T-cell (primary cell): ENCODE measurements at regions not wholly inside any gene's neighbourhood (a gene's known extent, or its start where the extent isn't known, plus 50 kb on each side); places are given as distances from the start of the nearest gene placed in this dataset.

Experiments
- ATAC-seq, 4 experiments: fragments of 200-7000 bp in 3 of 4; fragments of 150-1000 bp in 1 of 4; cut with Tn5 transposase; replicated peaks in 1 of 4; 1 replicate in 3 of 4; 2 replicates in 1 of 4; pipeline ENCODE4 v1.10.0; 2021; ENCODE audit warnings: moderate library complexity in 3 of 4, mild to moderate bottlenecking in 2 of 4, moderate number of reproducible peaks in 1 of 4
- CTCF ChIA-PET, 2 donors: fragments of 300-600 bp; sonication (Branson Sonifier 250); formaldehyde crosslinking; loops; one replicate each; lab custom pipeline; 2022; ENCODE audit warnings: antibody characterized with exemption in 2 of 2; lab: Charles Lee
- POLR2A ChIA-PET, 2 donors: fragments of 300-600 bp; sonication (Branson Sonifier 250); formaldehyde crosslinking; loops; one replicate each; lab custom pipeline; 2022; ENCODE audit warnings: antibody characterized with exemption in 2 of 2; lab: Charles Lee
- DNase-seq, 35 experiments: peaks; one replicate each; pipeline versions ENCODE4 v3.0.0 to v3.0.0-alpha.2; 2013 to 2023
- H3K27ac ChIP-seq: one replicate; pipeline ENCODE4 v1.5.1; 2013; ENCODE audit warnings: low read length
- H3K27me3 ChIP-seq, 2 experiments: replicated peaks in 1 of 2; 1 replicate in 1 of 2; 2 replicates in 1 of 2; pipeline versions ENCODE4 v1.6.1 to v1.7.0; 2013; ENCODE audit warnings: low read length in 1 of 2, mixed read lengths in 1 of 2; ENCODE audit not compliant: control insufficient read depth in 2 of 2, insufficient read depth in 2 of 2; ENCODE audit errors: extremely low read depth in 1 of 2
- H3K36me3 ChIP-seq, 2 donors: 1 replicate in 1 of 2; 2 replicates in 1 of 2; pipeline versions ENCODE4 v1.6.1 to v1.7.0; 2013; ENCODE audit warnings: low read length in 1 of 2; ENCODE audit not compliant: control insufficient read depth in 2 of 2, insufficient read depth in 1 of 2; ENCODE audit errors: extremely low read depth in 1 of 2
- H3K4me1 ChIP-seq, 2 experiments: 1 replicate in 1 of 2; 2 replicates in 1 of 2; pipeline versions ENCODE4 v1.6.1 to v1.7.0; 2013; ENCODE audit warnings: low read length in 2 of 2, mixed read lengths in 1 of 2; ENCODE audit not compliant: insufficient read depth in 2 of 2, control insufficient read depth in 1 of 2; ENCODE audit errors: extremely low read depth in 1 of 2
- H3K4me3 ChIP-seq, 2 donors: 1 replicate in 1 of 2; 2 replicates in 1 of 2; pipeline versions ENCODE4 v1.5.1 to v1.7.0; 2013; ENCODE audit warnings: mild to moderate bottlenecking in 2 of 2, low read length in 1 of 2, moderate library complexity in 1 of 2; ENCODE audit not compliant: control insufficient read depth in 1 of 2; ENCODE audit errors: extremely low read depth in 1 of 2
- H3K9me3 ChIP-seq: 2 replicates; pipeline ENCODE4 v1.7.0; 2013
- H3K27ac Mint-ChIP-seq, 2 donors: one replicate each; pipeline ENCODE4 v1.8.0; 2020 to 2021; ENCODE audit warnings: mild to moderate bottlenecking in 2 of 2, mixed read lengths in 2 of 2
- H3K27me3 Mint-ChIP-seq, 2 donors: one replicate each; pipeline ENCODE4 v1.8.0; 2021 to 2022; ENCODE audit warnings: mixed read lengths in 2 of 2
- H3K36me3 Mint-ChIP-seq: one replicate; pipeline ENCODE4 v1.8.0; 2021; ENCODE audit warnings: mixed read lengths
- H3K4me1 Mint-ChIP-seq, 3 donors: one replicate each; pipeline ENCODE4 v1.8.0; 2020 to 2022; ENCODE audit warnings: mixed read lengths in 3 of 3, mild to moderate bottlenecking in 1 of 3
- H3K4me3 Mint-ChIP-seq, 3 donors: one replicate each; pipeline ENCODE4 v1.8.0; 2020 to 2022; ENCODE audit warnings: mild to moderate bottlenecking in 3 of 3, mixed read lengths in 3 of 3, moderate library complexity in 3 of 3
- H3K9me3 Mint-ChIP-seq, 3 donors: one replicate each; pipeline ENCODE4 v1.8.0; 2020 to 2022; ENCODE audit warnings: mixed read lengths in 3 of 3
- whole genome bisulfite sequencing: methylation state at CpG from one replicate; pipeline ENCODE4 v1.1.5; 2013; ENCODE audit warnings: missing lambda C conversion rate; ENCODE audit not compliant: insufficient coverage; 5-methylcytosine and 5-hydroxymethylcytosine counted together

DNA sequence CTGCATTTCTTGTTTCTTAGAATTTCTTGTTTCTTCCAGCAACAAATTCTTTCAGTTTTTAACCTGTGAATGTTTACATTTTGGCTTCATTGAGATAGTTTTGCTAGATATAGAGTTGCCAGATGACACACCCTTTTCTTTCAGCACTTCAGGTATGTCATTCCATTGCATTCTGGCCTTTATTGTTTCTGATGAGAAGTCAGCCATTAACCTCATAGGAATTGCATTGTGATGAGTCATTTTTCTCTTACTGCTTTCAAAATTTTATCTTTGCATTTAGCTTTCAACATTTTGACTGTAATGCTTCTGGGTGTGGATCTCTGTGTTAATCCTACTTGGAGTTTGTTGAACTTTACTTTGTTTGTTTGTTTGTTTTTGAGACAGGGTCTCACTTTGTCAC, 440.3 kb upstream of the HS3ST5 start:
- Histone ChIP-seq H3K27me3 (no peaks in the 10 kb centered on the region), H3K4me3 (no peak overlapping the region), H3K27ac (no peak overlapping the region), H3K4me1 (no peaks in the 10 kb centered on the region), H3K9me3 (no peaks in the 10 kb centered on the region), H3K36me3 (no peaks in the 10 kb centered on the region)
- Mint-ChIP-seq H3K4me1 (no peaks in the 10 kb centered on the region), H3K27me3 (no peaks in the 10 kb centered on the region), H3K4me3 (no peak overlapping the region), H3K36me3 (no peaks in the 10 kb centered on the region), H3K9me3 (peaks cover 3 to 13% (median 6%) of the 10 kb centered on the region in 3 donors), H3K27ac (no peak overlapping the region)
- DNase-seq = no peak
- POLR2A ChIA-PET = no interaction called here
- CTCF ChIA-PET = interaction anchor here in 1 of 2 donors (0.7 kb wide), 1 partner anchor 13 kb away, joined by 4 read pairs; no protein-coding TSS in a partner anchor
- no peak for ATAC-seq

DNA sequence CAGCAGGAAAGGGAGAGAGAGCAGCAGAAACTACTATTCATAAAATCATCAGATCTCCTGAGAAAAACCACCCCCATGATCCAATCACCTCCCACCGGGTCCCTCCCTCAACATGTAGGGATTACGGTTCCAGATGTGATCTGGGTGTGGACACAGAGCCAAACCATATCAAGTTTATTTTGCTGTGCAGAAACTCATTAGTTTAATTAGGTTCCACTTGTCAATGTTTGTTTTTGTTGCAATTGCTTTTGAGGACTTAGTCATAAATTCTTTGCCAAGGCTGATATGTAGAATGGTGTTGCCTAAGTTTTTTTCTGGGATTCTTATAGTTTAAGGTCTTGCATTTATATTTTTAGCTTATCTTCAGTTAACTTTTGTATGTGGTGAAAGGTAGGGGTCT, 422.0 kb upstream of the HS3ST5 start:
- Mint-ChIP-seq H3K27me3 (no peaks in the 10 kb centered on the region), H3K4me3 (no peak overlapping the region), H3K9me3 (peaks cover 7 to 25% (median 13%) of the 10 kb centered on the region in 3 donors), H3K27ac (no peak overlapping the region), H3K36me3 (no peaks in the 10 kb centered on the region), H3K4me1 (no peaks in the 10 kb centered on the region)
- H3K27ac ChIP-seq = no peak overlapping the region
- H3K9me3 ChIP-seq = no peaks in the 10 kb centered on the region
- no peaks in the 10 kb centered on the region for H3K36me3 ChIP-seq
- ATAC-seq (no peak), DNase-seq (no peak)
- POLR2A ChIA-PET = interaction anchor here in 1 of 2 donors (0.6 kb wide), 1 partner anchor 121 kb away, joined by 5 read pairs; no protein-coding TSS in a partner anchor
- H3K4me3 ChIP-seq = no peak overlapping the region
- no CpG with 5 or more reads among the region's 2 CpGs for WGBS
- no peaks in the 10 kb centered on the region for H3K27me3 ChIP-seq
- CTCF ChIA-PET = interaction anchor here in 1 of 2 donors (0.6 kb wide), 1 partner anchor 23 kb away, joined by 3 read pairs; no protein-coding TSS in a partner anchor
- H3K4me1 ChIP-seq = no peaks in the 10 kb centered on the region

DNA sequence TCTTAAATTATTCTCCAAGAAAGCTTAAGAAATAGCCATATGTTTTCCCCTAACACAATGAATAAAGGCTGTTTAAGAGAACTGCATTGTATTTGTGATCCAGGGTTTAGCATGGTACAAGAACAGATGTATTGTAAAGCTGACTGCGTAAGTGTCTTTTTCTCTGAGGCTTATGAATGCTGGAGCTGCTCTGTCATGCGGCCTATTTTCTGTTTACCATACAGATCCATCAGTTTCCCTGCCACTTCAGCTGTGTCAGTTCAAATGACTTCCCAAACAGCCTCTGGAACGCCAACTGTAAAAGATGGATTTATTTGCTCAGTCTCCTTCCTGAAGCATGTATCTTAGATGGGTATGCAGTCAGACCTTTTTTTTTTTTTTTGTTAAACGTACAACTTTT, 419.3 kb upstream of the HS3ST5 start:
- peaks cover 3 to 16% (median 9%) of the 10 kb centered on the region in 3 donors for H3K9me3 Mint-ChIP-seq
- ChIA-PET CTCF (no interaction called here), POLR2A (no interaction called here)
- ATAC-seq = no peak
- no peak overlapping the region for H3K4me3 Mint-ChIP-seq
- no CpG with 5 or more reads among the region's 4 CpGs for WGBS
- H3K36me3 ChIP-seq = no peaks in the 10 kb centered on the region
- H3K27me3 Mint-ChIP-seq = no peaks in the 10 kb centered on the region
- H3K36me3 Mint-ChIP-seq = no peaks in the 10 kb centered on the region
- no peak for DNase-seq
- no peak overlapping the region for H3K4me3 ChIP-seq
- no peaks in the 10 kb centered on the region for H3K9me3 ChIP-seq
- no peaks in the 10 kb centered on the region for H3K27me3 ChIP-seq
- H3K27ac ChIP-seq = no peak overlapping the region
- H3K4me1 Mint-ChIP-seq = no peaks in the 10 kb centered on the region
- no peak overlapping the region for H3K27ac Mint-ChIP-seq
- no peaks in the 10 kb centered on the region for H3K4me1 ChIP-seq

DNA sequence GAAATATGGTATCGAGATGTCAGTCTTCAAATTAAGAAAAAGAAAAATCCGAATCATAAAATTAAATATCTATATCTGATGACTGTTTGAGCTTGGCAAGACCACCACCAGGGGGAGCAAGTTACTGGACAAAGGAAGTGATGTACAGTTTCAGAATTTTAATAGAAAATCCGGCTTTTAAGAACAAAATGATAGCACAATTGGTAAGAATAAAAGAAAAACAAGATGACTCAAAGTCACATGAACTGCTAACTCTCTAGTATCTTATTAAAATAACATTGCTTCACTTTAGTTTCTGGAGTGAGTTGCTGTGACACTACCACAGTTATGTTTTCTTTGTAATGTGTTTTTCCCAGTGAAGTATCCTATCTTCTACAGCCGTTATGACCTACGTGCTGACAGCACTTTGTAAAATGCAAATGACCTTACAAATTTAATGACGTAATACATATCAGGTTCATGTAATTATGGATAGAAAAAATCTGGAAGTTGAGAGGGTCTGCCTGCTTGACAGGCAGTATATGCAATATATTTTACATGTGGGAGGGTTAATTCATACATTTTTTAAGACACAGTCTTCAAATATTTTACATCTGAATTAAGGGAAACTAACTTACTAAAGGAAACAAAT, 405.3 kb upstream of the HS3ST5 start:
- WGBS = no CpG with 5 or more reads among the region's 6 CpGs
- no peaks in the 10 kb centered on the region for H3K4me1 ChIP-seq
- Mint-ChIP-seq H3K36me3 (no peaks in the 10 kb centered on the region), H3K27me3 (no peaks in the 10 kb centered on the region), H3K9me3 (peaks cover 0 to 9% (median 6%) of the 10 kb centered on the region in 3 donors), H3K4me1 (no peaks in the 10 kb centered on the region), H3K27ac (no peak overlapping the region), H3K4me3 (no peak overlapping the region)
- no peaks in the 10 kb centered on the region for H3K9me3 ChIP-seq
- H3K4me3 ChIP-seq = no peak overlapping the region
- H3K27me3 ChIP-seq = no peaks in the 10 kb centered on the region
- peak in 1 of 35 experiments; percentile 9 for DNase-seq
- H3K36me3 ChIP-seq = no peaks in the 10 kb centered on the region
- ATAC-seq = no peak
- CTCF ChIA-PET = no interaction called here
- no peak overlapping the region for H3K27ac ChIP-seq
- POLR2A ChIA-PET = no interaction called here

DNA sequence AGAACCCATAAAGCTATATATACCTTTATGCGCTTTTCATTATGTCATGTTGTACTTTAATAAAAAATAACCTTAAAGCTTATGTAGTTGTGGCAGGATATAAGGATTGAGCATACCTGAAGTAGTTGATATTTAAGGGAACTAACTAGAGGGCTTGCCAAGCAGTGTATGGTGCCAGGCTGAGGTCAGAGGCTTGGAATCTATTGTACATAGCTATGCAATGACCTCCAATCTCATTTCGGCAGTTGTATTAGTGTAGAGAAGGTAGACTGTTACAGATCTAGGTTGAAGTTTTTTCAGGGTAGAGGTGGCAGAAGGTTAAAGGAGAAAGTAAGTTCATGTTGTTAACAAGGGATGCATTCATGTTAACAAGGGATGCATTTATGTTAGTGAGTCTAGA, 397.7 kb upstream of the HS3ST5 start:
- DNase-seq (no peak), ATAC-seq (no peak)
- no peaks in the 10 kb centered on the region for H3K36me3 Mint-ChIP-seq
- WGBS = 88% methylated on average over 1 of the region's 2 CpGs
- Histone ChIP-seq H3K36me3 (no peaks in the 10 kb centered on the region), H3K27ac (no peak overlapping the region), H3K4me3 (no peak overlapping the region), H3K4me1 (no peaks in the 10 kb centered on the region), H3K9me3 (no peaks in the 10 kb centered on the region), H3K27me3 (no peaks in the 10 kb centered on the region)
- no peaks in the 10 kb centered on the region for H3K4me1 Mint-ChIP-seq
- H3K27ac Mint-ChIP-seq = no peak overlapping the region
- no peaks in the 10 kb centered on the region for H3K27me3 Mint-ChIP-seq
- ChIA-PET POLR2A (interaction anchor here in 1 of 2 donors (0.5 kb wide), 1 partner anchor 24 kb away, joined by 3 read pairs; no protein-coding TSS in a partner anchor), CTCF (interaction anchor here (0.5 to 0.6 kb wide), 2 partner anchors 1663 to 1935 kb away, joined by 3 to 4 read pairs; no protein-coding TSS in a partner anchor)
- H3K4me3 Mint-ChIP-seq = no peak overlapping the region
- peaks cover 0 to 5% (median 0%) of the 10 kb centered on the region in 3 donors for H3K9me3 Mint-ChIP-seq

DNA sequence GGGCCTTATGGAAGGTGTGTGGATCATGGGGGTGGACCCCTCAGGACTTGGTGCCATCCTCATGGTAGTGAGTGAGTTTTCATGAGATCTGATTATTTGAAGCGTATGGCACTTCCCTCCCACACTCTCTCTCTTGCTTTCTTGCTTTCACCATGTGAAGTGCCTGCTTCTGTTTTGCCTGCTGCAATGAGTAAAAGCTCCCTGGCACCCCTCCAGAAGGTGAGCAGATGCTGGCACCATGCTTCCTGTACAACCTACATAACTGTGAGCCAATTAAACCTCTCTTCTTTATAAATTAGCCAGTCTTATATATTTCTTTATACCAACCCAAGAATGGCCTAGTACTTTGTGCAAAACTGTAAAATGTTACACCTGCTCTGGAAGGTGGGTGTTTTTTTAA, 396.8 kb upstream of the HS3ST5 start:
- ChIA-PET CTCF (no interaction called here), POLR2A (no interaction called here)
- no peak for DNase-seq
- no peak overlapping the region for H3K27ac Mint-ChIP-seq
- peaks cover 0 to 5% (median 0%) of the 10 kb centered on the region in 3 donors for H3K9me3 Mint-ChIP-seq
- ATAC-seq = no peak
- H3K4me3 Mint-ChIP-seq = no peak overlapping the region
- no peaks in the 10 kb centered on the region for H3K4me1 Mint-ChIP-seq
- H3K4me1 ChIP-seq = no peaks in the 10 kb centered on the region
- no peaks in the 10 kb centered on the region for H3K36me3 Mint-ChIP-seq
- no peaks in the 10 kb centered on the region for H3K9me3 ChIP-seq
- no peak overlapping the region for H3K27ac ChIP-seq
- WGBS = no CpG with 5 or more reads among the region's 1 CpG
- H3K4me3 ChIP-seq = no peak overlapping the region
- H3K27me3 Mint-ChIP-seq = no peaks in the 10 kb centered on the region
- H3K27me3 ChIP-seq = no peaks in the 10 kb centered on the region
- H3K36me3 ChIP-seq = no peaks in the 10 kb centered on the region
